UCSD-AML1 (cell line): ENCODE measurements at regions not wholly inside any gene's neighbourhood (a gene's known extent, or its start where the extent isn't known, plus 50 kb on each side); places are given as distances from the start of the nearest gene placed in this dataset.
"Not testable (repeated sequence)": the region's sequence is repeated elsewhere in the genome, so short reads cannot be mapped to it uniquely, and the experiment has no call there.

ENCODE experiments used
- DNase-seq: peaks from one replicate; lab custom pipeline; 2025; ENCODE audit not compliant: unreplicated experiment; lab: John Stamatoyannopoulos, UW

DNA sequence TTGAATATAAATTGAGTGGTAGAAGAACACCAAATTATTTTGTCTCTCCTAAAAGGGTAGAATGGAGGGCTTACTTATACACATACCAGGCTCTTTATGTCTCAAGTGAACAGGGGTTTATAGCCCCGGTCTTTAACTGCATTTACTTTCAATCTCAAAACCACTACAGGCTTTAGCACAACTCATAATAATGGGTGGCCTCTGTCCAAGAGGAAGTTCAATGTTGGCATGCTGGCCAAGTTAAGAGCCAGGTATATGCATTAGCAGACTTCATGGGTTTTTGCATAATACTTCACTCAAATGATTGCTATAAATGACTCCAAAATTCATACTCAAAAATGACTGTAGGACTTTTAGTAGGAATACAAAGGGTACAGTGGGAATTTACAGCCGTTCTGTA lies 118.5 kb upstream of the OTUD4 start:
- no peak for DNase-seq

DNA sequence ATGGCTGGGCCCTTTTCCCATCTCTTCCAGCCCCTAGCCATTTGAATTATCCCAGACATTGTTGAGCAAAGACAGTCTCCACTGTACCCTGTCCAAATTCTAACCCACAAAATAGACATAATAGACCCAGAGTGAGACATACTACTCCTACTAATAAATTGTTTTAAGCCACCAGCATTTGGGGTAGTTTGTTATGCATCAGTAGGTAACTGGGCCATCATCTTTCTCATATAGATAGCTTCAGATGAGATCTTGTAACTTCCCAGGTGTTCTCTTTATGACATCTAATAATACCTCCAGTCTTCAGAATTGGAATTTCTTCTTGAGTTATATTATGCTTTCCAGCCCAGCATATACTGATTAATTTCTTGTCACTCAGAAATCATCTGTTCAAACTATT lies 117.2 kb upstream of the OTUD4 start:
- no peak for DNase-seq

- no peak for DNase-seq
Measured at GRCh38 chr4:145295547-145295946, 115.2 kb upstream of the OTUD4 start.

- DNase-seq: no peak
Measured at GRCh38 chr4:145295122-145295521, 114.7 kb upstream of the OTUD4 start.

GRCh38 chr4:145293658-145294057 lies 113.3 kb upstream of the OTUD4 start:
- no peak for DNase-seq

- DNase-seq: no peak
Measured at GRCh38 chr4:145290955-145291354, 110.6 kb upstream of the OTUD4 start.

DNA sequence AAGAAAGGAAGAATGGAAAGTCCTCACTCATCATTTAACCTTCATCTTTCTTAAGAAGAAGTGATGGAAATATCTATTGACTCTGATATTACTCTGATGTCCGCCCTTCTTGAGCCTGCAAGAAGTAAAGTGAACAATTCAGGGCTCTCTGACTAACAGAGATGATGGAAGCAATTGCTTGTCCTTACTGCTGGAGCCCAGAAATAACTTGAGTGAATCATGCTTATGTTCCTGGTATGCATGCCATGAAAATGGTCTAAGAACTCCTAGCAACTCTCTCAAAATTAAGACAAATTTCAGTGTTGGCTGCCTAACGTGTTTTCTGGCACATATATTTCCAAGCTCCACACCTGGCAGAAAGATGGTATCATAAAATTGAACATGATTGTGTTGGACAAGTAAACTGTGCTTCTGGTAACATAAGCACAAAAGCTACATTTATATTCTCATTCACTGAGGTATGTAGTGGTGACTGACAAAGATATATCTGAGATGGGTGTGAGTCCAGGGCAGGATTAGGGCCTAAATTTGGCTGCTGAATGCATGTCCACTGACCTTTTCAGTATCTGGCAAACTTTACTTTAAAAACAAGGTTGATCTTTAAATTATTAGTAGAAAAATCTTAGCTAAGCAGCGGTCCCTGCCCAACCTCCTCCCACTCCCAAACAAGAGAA lies 109.2 kb upstream of the OTUD4 start:
- DNase-seq: no peak

DNA sequence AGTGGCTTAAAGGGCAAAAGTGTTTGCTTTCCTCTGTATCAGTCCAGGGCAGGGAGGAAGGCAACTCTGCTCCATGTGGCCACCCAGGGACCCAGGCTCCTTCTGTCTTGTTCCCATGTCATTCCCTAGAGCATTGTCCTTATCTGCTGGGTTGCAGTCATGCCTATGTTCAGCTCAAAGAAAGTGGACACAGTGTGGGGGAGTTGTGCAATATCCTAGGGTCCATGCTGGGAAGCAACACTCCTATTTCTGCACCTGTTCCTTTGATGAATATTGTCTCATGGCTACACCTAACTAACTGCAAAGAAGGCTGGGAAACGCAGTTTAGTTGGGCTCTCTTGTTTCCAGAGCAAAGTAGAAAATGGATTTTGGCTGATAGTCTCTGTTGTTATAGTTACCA lies 107.0 kb upstream of the OTUD4 start:
- no peak for DNase-seq

GRCh38 chr4:145285928-145286327 lies 105.5 kb upstream of the OTUD4 start:
- no peak for DNase-seq

GRCh38 chr4:145283909-145284308 lies 103.5 kb upstream of the OTUD4 start:
- no peak for DNase-seq

- DNase-seq: no peak
Measured at GRCh38 chr4:145281951-145282350, 101.6 kb upstream of the OTUD4 start.

GRCh38 chr4:145281224-145281623 lies 100.8 kb upstream of the OTUD4 start:
- DNase-seq: no peak

GRCh38 chr4:145280541-145280940 lies 100.2 kb upstream of the OTUD4 start:
- no peak for DNase-seq

GRCh38 chr4:145279122-145279960 lies 99.0 kb upstream of the OTUD4 start:
- DNase-seq: no peak

- DNase-seq: no peak
Measured at GRCh38 chr4:145278341-145279121, 98.1 kb upstream of the OTUD4 start.

- DNase-seq: no peak
Measured at GRCh38 chr4:145277011-145277410, 96.6 kb upstream of the OTUD4 start.

GRCh38 chr4:145276050-145276449 lies 95.7 kb upstream of the OTUD4 start:
- no peak for DNase-seq

GRCh38 chr4:145271194-145271593 lies 90.8 kb upstream of the OTUD4 start:
- DNase-seq: no peak

DNA sequence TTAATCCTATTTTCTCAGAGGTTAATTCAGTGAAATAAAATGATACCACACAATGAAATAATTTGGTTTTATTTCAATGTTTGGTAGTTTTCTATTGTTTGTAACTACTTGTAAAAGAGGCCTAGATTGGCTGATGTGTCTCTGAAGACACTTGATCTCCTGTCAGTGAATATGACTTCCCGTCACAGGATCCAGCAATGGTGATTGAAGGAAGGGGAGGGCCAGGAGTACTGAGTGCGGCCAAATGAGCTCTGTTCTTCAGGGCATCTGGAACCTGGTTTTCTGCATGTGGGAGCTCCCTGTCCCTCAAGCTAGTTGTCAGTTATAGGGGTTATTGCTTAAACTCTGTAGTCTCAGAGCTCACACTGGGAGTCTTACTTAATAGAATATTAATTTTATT lies 86.5 kb upstream of the OTUD4 start:
- no peak for DNase-seq

- DNase-seq: no peak
Measured at GRCh38 chr4:145260091-145260490, 79.7 kb upstream of the OTUD4 start.

DNA sequence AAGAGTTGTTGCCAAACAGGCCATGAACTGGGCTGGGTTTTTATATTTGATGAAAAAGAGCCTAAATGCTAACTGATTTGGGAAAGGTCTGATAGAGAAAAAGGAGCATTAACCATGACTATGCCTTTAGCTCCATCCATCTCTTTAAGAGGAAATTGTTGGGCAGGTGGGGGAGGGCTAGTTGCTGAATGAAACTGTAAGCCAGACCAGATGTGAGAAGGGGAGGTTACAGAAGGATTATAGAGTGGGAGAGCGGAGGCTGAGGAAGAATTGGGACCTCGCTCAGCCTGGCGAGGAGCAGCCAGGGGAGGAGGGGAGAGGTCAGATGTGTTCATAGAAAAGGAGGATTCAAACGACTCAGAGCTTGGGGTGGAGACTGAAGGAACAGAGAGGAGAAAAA lies 74.9 kb upstream of the OTUD4 start:
- DNase-seq: not testable (repeated sequence)

DNA sequence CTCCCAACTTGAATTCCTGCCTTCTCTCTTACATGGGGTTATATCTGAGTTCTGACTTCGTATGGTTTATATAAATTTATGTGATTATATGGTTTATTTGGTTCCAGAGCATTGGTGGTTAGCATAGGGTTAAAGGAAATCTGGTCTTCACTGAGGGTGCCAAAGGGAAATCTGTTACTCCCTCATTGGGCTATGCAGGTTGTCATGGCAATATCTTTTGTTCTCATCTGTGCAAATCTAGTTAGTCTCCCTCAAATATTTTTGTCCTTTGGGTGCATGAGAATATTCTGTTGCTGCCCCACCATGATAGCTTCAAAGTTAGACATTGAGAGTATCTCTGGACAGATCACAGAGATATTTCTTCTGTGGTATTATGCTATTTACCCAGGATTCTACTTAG lies 71.8 kb upstream of the OTUD4 start:
- DNase-seq: no peak
